CD4-positive, alpha-beta T cell (primary cell): ENCODE measurements at regions not wholly inside any gene's neighbourhood (a gene's known extent, or its start where the extent isn't known, plus 50 kb on each side); places are given as distances from the start of the nearest gene placed in this dataset.

Experiments
- ATAC-seq: fragments of 200-7000 bp; cut with Tn5 transposase; one replicate; pipeline ENCODE4 v1.10.0; 2022; ENCODE audit warnings: mild to moderate bottlenecking; ENCODE audit not compliant: poor library complexity
- CTCF ChIA-PET: fragments of 350-600 bp; sonication (Branson Sonifier 250); formaldehyde crosslinking; loops from one replicate; lab custom pipeline; 2021; ENCODE audit warnings: antibody characterized with exemption, inconsistent platforms; lab: Charles Lee
- POLR2A ChIA-PET: fragments of 350-600 bp; sonication (Branson Sonifier 250); formaldehyde crosslinking; loops from one replicate; lab custom pipeline; 2021; ENCODE audit warnings: antibody characterized with exemption, inconsistent platforms; lab: Charles Lee
- DNase-seq, 14 experiments: peaks; one replicate each; pipeline ENCODE4 v3.0.0-alpha.2; 2013 to 2020; ENCODE audit warnings: mixed read lengths in 2 of 14
- H3K27ac ChIP-seq, 2 donors: one replicate each; pipeline versions ENCODE4 v1.5.1 to v1.7.0; 2013; ENCODE audit warnings: low read length in 2 of 2, low read depth in 1 of 2, mild to moderate bottlenecking in 1 of 2
- H3K27me3 ChIP-seq, 2 experiments: 1 replicate in 1 of 2; 2 replicates in 1 of 2; pipeline versions ENCODE4 v1.6.1 to v1.7.0; 2013; ENCODE audit warnings: low read length in 2 of 2, control low read depth in 1 of 2, mild to moderate bottlenecking in 1 of 2, moderate library complexity in 1 of 2; ENCODE audit not compliant: insufficient read depth in 2 of 2, control insufficient read depth in 1 of 2
- H3K36me3 ChIP-seq: one replicate; pipeline ENCODE4 v1.6.1; 2013; ENCODE audit warnings: low read length, control low read depth; ENCODE audit not compliant: insufficient read depth
- H3K4me1 ChIP-seq: one replicate; pipeline ENCODE4 v1.6.1; 2013; ENCODE audit warnings: low read length, control low read depth; ENCODE audit not compliant: insufficient read depth
- H3K4me3 ChIP-seq: one replicate; pipeline ENCODE4 v1.5.1; 2013; ENCODE audit warnings: mild to moderate bottlenecking, low read length, moderate library complexity
- H3K9me3 ChIP-seq, 2 experiments: 1 replicate in 1 of 2; 2 replicates in 1 of 2; pipeline versions ENCODE4 v1.6.1 to v1.7.0; 2013; ENCODE audit warnings: low read length in 2 of 2, mild to moderate bottlenecking in 2 of 2, control low read depth in 1 of 2, moderate library complexity in 1 of 2; ENCODE audit not compliant: control insufficient read depth in 1 of 2, insufficient read depth in 1 of 2
- H3K27ac Mint-ChIP-seq: one replicate; pipeline ENCODE4 v1.8.0; 2020; ENCODE audit warnings: mixed read lengths
- H3K27me3 Mint-ChIP-seq: one replicate; pipeline ENCODE4 v1.8.0; 2021; ENCODE audit warnings: mixed read lengths
- H3K36me3 Mint-ChIP-seq: one replicate; pipeline ENCODE4 v1.8.0; 2021; ENCODE audit warnings: low read depth, mixed read lengths
- H3K4me1 Mint-ChIP-seq: one replicate; pipeline ENCODE4 v1.8.0; 2021; ENCODE audit warnings: low read depth, mixed read lengths
- H3K4me3 Mint-ChIP-seq: one replicate; pipeline ENCODE4 v1.8.0; 2020; ENCODE audit warnings: mild to moderate bottlenecking, mixed read lengths
- H3K9me3 Mint-ChIP-seq: one replicate; pipeline ENCODE4 v1.8.0; 2020; ENCODE audit warnings: mixed read lengths
- intact Hi-C, 2 experiments: fragments of 100-400 bp; cut with DNase I in 1 of 2; cut with micrococcal nuclease in 1 of 2; formaldehyde crosslinking; loops; one replicate each; pipeline versions ENCODE4 v1.15.1 to v1.9.0; 2023 to 2025; cut with DNase I, micrococcal nuclease
- TF ChIP-seq, protein P1 (sequence below): fragments of 200-600 bp; IDR thresholded peaks from one replicate; pipeline ENCODE4 v1.8.0; 2022; ENCODE audit warnings: antibody characterized with exemption, mild to moderate bottlenecking

DNA sequence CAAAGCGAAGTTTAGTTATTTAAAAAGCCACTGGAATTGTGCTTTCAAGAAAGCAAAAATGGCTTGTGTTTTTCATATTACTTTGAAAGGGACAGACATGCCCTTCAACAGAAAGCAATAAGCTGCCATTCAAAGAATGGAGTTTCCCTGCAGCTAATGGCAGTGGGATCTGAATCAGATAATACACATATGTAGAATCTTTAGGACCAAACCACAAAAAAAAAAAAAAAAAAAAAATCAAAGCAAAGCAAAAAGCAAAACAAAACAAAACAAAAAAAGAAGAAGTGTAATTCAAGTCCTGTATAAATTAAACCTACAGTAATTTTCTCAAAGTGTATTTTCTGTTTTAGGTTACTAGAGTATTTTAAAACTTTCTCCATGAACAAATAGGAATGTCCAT is 63.6 kb upstream of the ZNF217 start:
- DNase-seq = peak in 2 of 14 experiments; percentile 31 to 69
- ChIA-PET POLR2A (interaction anchor here (1.0 to 3.5 kb wide), 4 partner anchors 14 to 215 kb away, joined by 3 to 17 read pairs (median 12); partner anchors contain the start of gene ZNF217), CTCF (interaction anchor here (0.6 to 1.5 kb wide), 4 partner anchors 11 to 259 kb away, joined by 3 to 7 read pairs (median 4); no protein-coding TSS in a partner anchor)
- H3K27ac Mint-ChIP-seq = peak overlapping the region; percentile 92
- no peaks in the 10 kb centered on the region for H3K9me3 Mint-ChIP-seq
- Histone ChIP-seq H3K27me3 (no peaks in the 10 kb centered on the region), H3K36me3 (no peaks in the 10 kb centered on the region), H3K9me3 (no peaks in the 10 kb centered on the region), H3K4me1 (peaks cover 40% of the 10 kb centered on the region), H3K4me3 (no peak overlapping the region), H3K27ac (no peak overlapping the region)
- H3K36me3 Mint-ChIP-seq = no peaks in the 10 kb centered on the region
- peaks cover 80% of the 10 kb centered on the region for H3K4me1 Mint-ChIP-seq
- H3K27me3 Mint-ChIP-seq = no peaks in the 10 kb centered on the region
- ATAC-seq = no peak
- TF ChIP-seq, protein P1, sequence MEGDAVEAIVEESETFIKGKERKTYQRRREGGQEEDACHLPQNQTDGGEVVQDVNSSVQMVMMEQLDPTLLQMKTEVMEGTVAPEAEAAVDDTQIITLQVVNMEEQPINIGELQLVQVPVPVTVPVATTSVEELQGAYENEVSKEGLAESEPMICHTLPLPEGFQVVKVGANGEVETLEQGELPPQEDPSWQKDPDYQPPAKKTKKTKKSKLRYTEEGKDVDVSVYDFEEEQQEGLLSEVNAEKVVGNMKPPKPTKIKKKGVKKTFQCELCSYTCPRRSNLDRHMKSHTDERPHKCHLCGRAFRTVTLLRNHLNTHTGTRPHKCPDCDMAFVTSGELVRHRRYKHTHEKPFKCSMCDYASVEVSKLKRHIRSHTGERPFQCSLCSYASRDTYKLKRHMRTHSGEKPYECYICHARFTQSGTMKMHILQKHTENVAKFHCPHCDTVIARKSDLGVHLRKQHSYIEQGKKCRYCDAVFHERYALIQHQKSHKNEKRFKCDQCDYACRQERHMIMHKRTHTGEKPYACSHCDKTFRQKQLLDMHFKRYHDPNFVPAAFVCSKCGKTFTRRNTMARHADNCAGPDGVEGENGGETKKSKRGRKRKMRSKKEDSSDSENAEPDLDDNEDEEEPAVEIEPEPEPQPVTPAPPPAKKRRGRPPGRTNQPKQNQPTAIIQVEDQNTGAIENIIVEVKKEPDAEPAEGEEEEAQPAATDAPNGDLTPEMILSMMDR = no peak
- intact Hi-C loops = loop anchor here (5.0 kb wide), 2 partner anchors 35 to 95 kb away; no protein-coding TSS in a partner anchor
- peak overlapping the region; percentile 78 for H3K4me3 Mint-ChIP-seq

GRCh38 chr20:53656293-53657202 is 62.9 kb upstream of the ZNF217 start:
- intact Hi-C loops = loop anchor here (5.0 kb wide), 2 partner anchors 34 to 96 kb away; no protein-coding TSS in a partner anchor
- Histone ChIP-seq H3K9me3 (no peaks in the 10 kb centered on the region), H3K4me3 (no peak overlapping the region), H3K27me3 (no peaks in the 10 kb centered on the region), H3K36me3 (no peaks in the 10 kb centered on the region), H3K27ac (no peak overlapping the region), H3K4me1 (peaks cover 34% of the 10 kb centered on the region)
- peak overlapping the region; percentile 78 for H3K4me3 Mint-ChIP-seq
- ATAC-seq (no peak), DNase-seq (no peak)
- TF ChIP-seq, protein P1 = no peak
- H3K9me3 Mint-ChIP-seq = no peaks in the 10 kb centered on the region
- H3K4me1 Mint-ChIP-seq = peaks cover 81% of the 10 kb centered on the region
- no peaks in the 10 kb centered on the region for H3K36me3 Mint-ChIP-seq
- H3K27me3 Mint-ChIP-seq = no peaks in the 10 kb centered on the region
- H3K27ac Mint-ChIP-seq = peak overlapping the region; percentile 92
- ChIA-PET POLR2A (interaction anchor here (1.4 to 3.5 kb wide), 4 partner anchors 14 to 62 kb away, joined by 3 to 17 read pairs (median 12); partner anchors contain the start of gene ZNF217), CTCF (interaction anchor here (0.8 kb wide), 1 partner anchor 10 kb away, joined by 3 read pairs; no protein-coding TSS in a partner anchor)

GRCh38 chr20:53655625-53656292 is 62.1 kb upstream of the ZNF217 start:
- Histone ChIP-seq H3K36me3 (no peaks in the 10 kb centered on the region), H3K4me1 (peaks cover 29% of the 10 kb centered on the region), H3K27ac (peak overlapping the region in 1 of 2 donors; percentile 33), H3K9me3 (no peaks in the 10 kb centered on the region), H3K4me3 (no peak overlapping the region), H3K27me3 (no peaks in the 10 kb centered on the region)
- Mint-ChIP-seq H3K36me3 (no peaks in the 10 kb centered on the region), H3K4me1 (peaks cover 73% of the 10 kb centered on the region), H3K27ac (peak overlapping the region; percentile 92), H3K4me3 (peak overlapping the region; percentile 62), H3K9me3 (no peaks in the 10 kb centered on the region), H3K27me3 (no peaks in the 10 kb centered on the region)
- CTCF ChIA-PET = no interaction called here
- intact Hi-C loops = loop anchor here (5.0 kb wide), 2 partner anchors 33 to 97 kb away; no protein-coding TSS in a partner anchor
- ATAC-seq (no peak), DNase-seq (no peak)
- TF ChIP-seq, protein P1 = no peak
- POLR2A ChIA-PET = interaction anchor here (1.4 kb wide), 1 partner anchor 59 kb away, joined by 3 read pairs; no protein-coding TSS in a partner anchor
